GM12865 (cell line): ENCODE measurements at regions not wholly inside any gene's neighbourhood (a gene's known extent, or its start where the extent isn't known, plus 50 kb on each side); places are given as distances from the start of the nearest gene placed in this dataset.

ENCODE experiments used
- DNase-seq: peaks from one replicate; pipeline ENCODE4 v3.0.0; 2010; ENCODE audit warnings: low read depth
- H3K4me3 ChIP-seq: 2 replicates; pipeline ENCODE4 v1.5.1; 2011; ENCODE audit warnings: mild to moderate bottlenecking, low read depth, low read length, control low read depth
- TF ChIP-seq, protein P1 (sequence below): IDR thresholded peaks from 2 replicates; pipeline ENCODE4 v1.5.1; 2011; ENCODE audit warnings: low read length, control low read depth, low read depth, inconsistent platforms; ENCODE audit not compliant: insufficient read depth; ENCODE audit errors: missing control alignments

DNA sequence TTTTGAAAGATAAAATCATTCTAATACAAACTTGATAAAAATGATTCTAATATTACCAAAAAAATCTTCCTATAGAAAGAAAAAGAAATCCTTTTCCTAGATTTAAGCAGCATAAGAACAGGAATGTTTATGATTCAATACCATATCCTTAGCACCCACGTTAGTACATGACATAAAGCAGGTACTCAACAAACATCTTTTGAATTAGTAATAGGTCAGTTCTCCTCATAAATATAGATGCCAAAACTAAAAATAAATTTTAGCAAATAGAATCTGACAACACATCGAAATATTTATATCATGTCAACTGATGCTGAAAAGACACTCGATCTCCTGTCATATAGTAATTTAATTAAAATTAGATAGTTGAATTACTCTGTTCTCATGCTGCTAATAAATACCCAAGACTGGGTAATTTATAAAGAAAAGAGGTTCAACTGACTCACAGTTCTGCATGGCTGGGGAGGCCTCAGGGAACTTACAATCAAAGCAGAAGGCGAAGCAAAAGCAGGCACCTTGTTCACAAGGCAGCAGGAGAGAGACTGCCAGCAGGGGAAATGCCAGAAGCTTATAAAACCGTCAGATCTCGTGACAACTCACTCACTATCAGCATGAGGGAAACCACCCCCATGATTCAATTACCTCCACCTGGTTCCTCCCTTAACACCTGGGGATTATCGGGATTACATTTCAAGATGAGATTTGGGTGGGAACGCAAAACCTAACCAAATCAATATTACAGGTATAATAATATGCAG, 191.8 kb downstream of the HTR7 start:
- no peak for DNase-seq
- TF ChIP-seq, protein P1, sequence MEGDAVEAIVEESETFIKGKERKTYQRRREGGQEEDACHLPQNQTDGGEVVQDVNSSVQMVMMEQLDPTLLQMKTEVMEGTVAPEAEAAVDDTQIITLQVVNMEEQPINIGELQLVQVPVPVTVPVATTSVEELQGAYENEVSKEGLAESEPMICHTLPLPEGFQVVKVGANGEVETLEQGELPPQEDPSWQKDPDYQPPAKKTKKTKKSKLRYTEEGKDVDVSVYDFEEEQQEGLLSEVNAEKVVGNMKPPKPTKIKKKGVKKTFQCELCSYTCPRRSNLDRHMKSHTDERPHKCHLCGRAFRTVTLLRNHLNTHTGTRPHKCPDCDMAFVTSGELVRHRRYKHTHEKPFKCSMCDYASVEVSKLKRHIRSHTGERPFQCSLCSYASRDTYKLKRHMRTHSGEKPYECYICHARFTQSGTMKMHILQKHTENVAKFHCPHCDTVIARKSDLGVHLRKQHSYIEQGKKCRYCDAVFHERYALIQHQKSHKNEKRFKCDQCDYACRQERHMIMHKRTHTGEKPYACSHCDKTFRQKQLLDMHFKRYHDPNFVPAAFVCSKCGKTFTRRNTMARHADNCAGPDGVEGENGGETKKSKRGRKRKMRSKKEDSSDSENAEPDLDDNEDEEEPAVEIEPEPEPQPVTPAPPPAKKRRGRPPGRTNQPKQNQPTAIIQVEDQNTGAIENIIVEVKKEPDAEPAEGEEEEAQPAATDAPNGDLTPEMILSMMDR = no peak
- H3K4me3 ChIP-seq = no peak overlapping the region

DNA sequence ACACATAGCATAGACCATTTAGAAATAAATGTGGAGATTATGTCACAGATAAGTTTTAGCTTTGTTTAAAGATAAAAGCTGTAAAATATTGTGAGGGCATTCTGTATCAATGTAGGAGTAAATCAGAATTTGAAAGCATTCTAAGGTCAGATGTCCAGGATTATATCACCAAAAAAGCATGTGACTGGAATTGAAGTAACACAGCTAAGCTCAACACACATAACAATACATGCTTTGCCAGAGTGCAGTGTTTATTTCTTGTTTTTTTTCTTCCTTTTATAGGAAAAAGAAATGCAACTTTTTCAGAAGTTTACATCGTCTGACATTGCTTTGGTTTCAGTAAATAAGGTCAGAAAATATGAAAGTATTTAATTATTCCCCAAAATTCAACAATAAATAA, 183.4 kb downstream of the HTR7 start:
- H3K4me3 ChIP-seq = no peak overlapping the region
- TF ChIP-seq, protein P1 = no peak
- DNase-seq = no peak

DNA sequence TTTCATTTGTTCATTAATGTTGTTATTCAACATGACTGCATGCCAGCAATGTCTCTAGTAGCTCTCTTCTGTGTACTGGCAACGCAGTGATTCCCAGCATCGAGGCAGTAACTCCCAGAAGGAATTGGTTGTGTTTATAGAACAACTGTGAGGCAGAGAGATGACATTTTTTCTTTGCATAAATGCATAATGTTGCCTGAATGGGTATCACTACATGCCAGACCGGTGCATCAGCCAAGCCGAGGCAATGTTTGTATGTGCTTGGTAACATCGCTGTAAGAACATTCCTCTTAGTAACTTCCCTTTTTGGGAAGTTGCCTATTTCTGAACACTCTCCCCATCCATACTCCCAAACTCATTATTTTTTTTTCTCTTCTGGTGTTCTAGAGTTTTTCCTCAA, 182.9 kb downstream of the HTR7 start:
- DNase-seq = no peak
- no peak overlapping the region for H3K4me3 ChIP-seq
- TF ChIP-seq, protein P1 = no peak

DNA sequence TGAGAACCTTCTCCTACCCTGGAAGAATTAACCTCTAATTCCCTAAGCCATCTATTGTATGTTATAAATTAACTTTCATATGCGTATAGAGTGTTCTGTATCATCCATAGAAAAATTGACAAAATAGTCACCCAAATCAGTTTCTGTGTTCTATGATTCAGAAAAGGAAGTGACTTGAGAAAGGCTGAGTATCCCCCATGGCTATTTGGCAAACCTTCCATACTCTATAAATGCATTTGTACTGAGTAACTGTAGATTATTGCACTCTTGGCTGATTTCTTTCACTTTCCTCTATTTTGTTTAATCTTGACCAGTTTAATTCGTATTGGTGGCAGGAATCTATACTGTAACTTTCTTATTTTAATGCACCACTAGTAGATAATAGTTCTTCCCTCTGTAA, 182.2 kb downstream of the HTR7 start:
- TF ChIP-seq, protein P1 = no peak
- no peak for DNase-seq

More for the DNA sequence above, 182.2 kb downstream of the HTR7 start:
- H3K4me3 ChIP-seq = no peak overlapping the region
